GM23338 (cell line): ENCODE measurements at regions not wholly inside any gene's neighbourhood (a gene's known extent, or its start where the extent isn't known, plus 50 kb on each side); places are given as distances from the start of the nearest gene placed in this dataset.

Source experiments
- ATAC-seq: fragments of 200-7000 bp; cut with Tn5 transposase; 3 replicates; pipeline ENCODE4 v1.9.1; 2020
- DNase-seq: peaks from one replicate; pipeline ENCODE4 v3.0.0-alpha.2; 2015; ENCODE audit warnings: low spot score
- H2AFZ ChIP-seq: fragments of 200-600 bp; sonication (generic); 2 replicates; pipeline ENCODE4 v1.8.0; 2016; ENCODE audit warnings: antibody characterized with exemption, mild to moderate bottlenecking, moderate library complexity
- H3F3A ChIP-seq: fragments of 200-600 bp; sonication (generic); replicated peaks from 2 replicates; pipeline ENCODE4 v1.8.0; 2017; ENCODE audit warnings: antibody characterized with exemption, mixed run types, low read depth
- H3K27ac ChIP-seq: fragments of 200-600 bp; sonication (generic); 2 replicates; pipeline ENCODE4 v1.6.1; 2016; ENCODE audit warnings: low read depth
- H3K27me3 ChIP-seq: fragments of 200-600 bp; sonication (generic); 2 replicates; pipeline ENCODE4 v1.8.0; 2016; ENCODE audit warnings: mild to moderate bottlenecking, mixed run types, moderate library complexity; ENCODE audit not compliant: insufficient read depth
- H3K36me3 ChIP-seq: fragments of 200-600 bp; sonication (generic); 2 replicates; pipeline ENCODE4 v1.8.0; 2016; ENCODE audit warnings: mild to moderate bottlenecking; ENCODE audit not compliant: insufficient read depth
- H3K4me1 ChIP-seq: fragments of 200-600 bp; sonication (generic); 2 replicates; pipeline ENCODE4 v1.8.0; 2016; ENCODE audit warnings: mild to moderate bottlenecking, moderate library complexity; ENCODE audit not compliant: insufficient read depth
- H3K4me2 ChIP-seq: fragments of 200-600 bp; sonication (generic); 2 replicates; pipeline ENCODE4 v1.7.1; 2017; ENCODE audit warnings: mixed run types
- H3K4me3 ChIP-seq: fragments of 200-600 bp; sonication (generic); 2 replicates; pipeline ENCODE4 v1.6.1; 2016; ENCODE audit warnings: mixed run types
- H3K79me2 ChIP-seq: fragments of 200-600 bp; sonication (generic); replicated peaks from 2 replicates; pipeline ENCODE4 v1.8.0; 2017; ENCODE audit warnings: mild to moderate bottlenecking; ENCODE audit not compliant: insufficient read depth
- H3K9me2 ChIP-seq: fragments of 200-600 bp; sonication (generic); 2 replicates; pipeline ENCODE4 v1.8.0; 2017; ENCODE audit not compliant: insufficient read depth
- H4K20me1 ChIP-seq: fragments of 200-600 bp; sonication (generic); replicated peaks from 2 replicates; pipeline ENCODE4 v1.8.0; 2017; ENCODE audit warnings: mild to moderate bottlenecking; ENCODE audit not compliant: insufficient read depth
- H3K27ac Mint-ChIP-seq: 2 replicates; pipeline ENCODE4 v1.8.0; 2020; ENCODE audit warnings: inconsistent platforms, mild to moderate bottlenecking, moderate library complexity, mixed read lengths
- H3K27me3 Mint-ChIP-seq: 3 replicates; pipeline ENCODE4 v1.8.0; 2022; ENCODE audit warnings: low read depth, mild to moderate bottlenecking, moderate library complexity, mixed read lengths, inconsistent platforms; ENCODE audit not compliant: insufficient read depth, poor library complexity
- H3K36me3 Mint-ChIP-seq: 3 replicates; pipeline ENCODE4 v1.8.0; 2021; ENCODE audit warnings: low read depth, mild to moderate bottlenecking, inconsistent platforms, moderate library complexity, mixed read lengths
- H3K4me1 Mint-ChIP-seq: 3 replicates; pipeline ENCODE4 v1.8.0; 2020; ENCODE audit warnings: mild to moderate bottlenecking, inconsistent platforms, mixed read lengths
- H3K4me3 Mint-ChIP-seq: 3 replicates; pipeline ENCODE4 v1.8.0; 2021; ENCODE audit warnings: moderate library complexity, mild to moderate bottlenecking, inconsistent platforms, mixed read lengths
- H3K9me3 Mint-ChIP-seq: 3 replicates; pipeline ENCODE4 v1.8.0; 2020; ENCODE audit warnings: moderate library complexity, mild to moderate bottlenecking, inconsistent platforms, mixed read lengths
- JUNB ChIP-seq: IDR thresholded peaks from one replicate; pipeline ENCODE4 v1.6.1; 2016; ENCODE audit warnings: antibody characterized with exemption; ENCODE audit not compliant: unreplicated experiment
- NANOG ChIP-seq: IDR thresholded peaks from 2 replicates; pipeline ENCODE4 v1.6.1; 2016; ENCODE audit warnings: antibody characterized with exemption, borderline replicate concordance
- POLR2AphosphoS5 ChIP-seq: IDR thresholded peaks from 2 replicates; pipeline ENCODE4 v1.6.1; 2016; ENCODE audit warnings: antibody characterized with exemption, low read depth
- STAT1 ChIP-seq: IDR thresholded peaks from one replicate; pipeline ENCODE4 v1.6.1; 2016; ENCODE audit warnings: antibody characterized with exemption; ENCODE audit not compliant: unreplicated experiment
- ZNF114 ChIP-seq: fragments of 250-450 bp; sonication (Bioruptor Pico); IDR thresholded peaks from 2 replicates; pipeline ENCODE4 v1.5.0; 2020; ENCODE audit warnings: mild to moderate bottlenecking, moderate library complexity
- ZNF331 ChIP-seq: fragments of 250-450 bp; sonication (Bioruptor Pico); IDR thresholded peaks from 2 replicates; pipeline ENCODE4 v1.5.0; 2020; ENCODE audit warnings: low read depth, mild to moderate bottlenecking, moderate library complexity
- TF ChIP-seq, protein P1 (sequence below): fragments of 250-450 bp; sonication (Bioruptor Pico); IDR thresholded peaks from 2 replicates; pipeline ENCODE4 v1.5.0; 2020; ENCODE audit warnings: mild to moderate bottlenecking, moderate library complexity
- TF ChIP-seq, protein P2 (sequence below): IDR thresholded peaks from 2 replicates; pipeline ENCODE4 v1.6.1; 2016; ENCODE audit warnings: antibody characterized with exemption

- TF ChIP-seq, protein P1, sequence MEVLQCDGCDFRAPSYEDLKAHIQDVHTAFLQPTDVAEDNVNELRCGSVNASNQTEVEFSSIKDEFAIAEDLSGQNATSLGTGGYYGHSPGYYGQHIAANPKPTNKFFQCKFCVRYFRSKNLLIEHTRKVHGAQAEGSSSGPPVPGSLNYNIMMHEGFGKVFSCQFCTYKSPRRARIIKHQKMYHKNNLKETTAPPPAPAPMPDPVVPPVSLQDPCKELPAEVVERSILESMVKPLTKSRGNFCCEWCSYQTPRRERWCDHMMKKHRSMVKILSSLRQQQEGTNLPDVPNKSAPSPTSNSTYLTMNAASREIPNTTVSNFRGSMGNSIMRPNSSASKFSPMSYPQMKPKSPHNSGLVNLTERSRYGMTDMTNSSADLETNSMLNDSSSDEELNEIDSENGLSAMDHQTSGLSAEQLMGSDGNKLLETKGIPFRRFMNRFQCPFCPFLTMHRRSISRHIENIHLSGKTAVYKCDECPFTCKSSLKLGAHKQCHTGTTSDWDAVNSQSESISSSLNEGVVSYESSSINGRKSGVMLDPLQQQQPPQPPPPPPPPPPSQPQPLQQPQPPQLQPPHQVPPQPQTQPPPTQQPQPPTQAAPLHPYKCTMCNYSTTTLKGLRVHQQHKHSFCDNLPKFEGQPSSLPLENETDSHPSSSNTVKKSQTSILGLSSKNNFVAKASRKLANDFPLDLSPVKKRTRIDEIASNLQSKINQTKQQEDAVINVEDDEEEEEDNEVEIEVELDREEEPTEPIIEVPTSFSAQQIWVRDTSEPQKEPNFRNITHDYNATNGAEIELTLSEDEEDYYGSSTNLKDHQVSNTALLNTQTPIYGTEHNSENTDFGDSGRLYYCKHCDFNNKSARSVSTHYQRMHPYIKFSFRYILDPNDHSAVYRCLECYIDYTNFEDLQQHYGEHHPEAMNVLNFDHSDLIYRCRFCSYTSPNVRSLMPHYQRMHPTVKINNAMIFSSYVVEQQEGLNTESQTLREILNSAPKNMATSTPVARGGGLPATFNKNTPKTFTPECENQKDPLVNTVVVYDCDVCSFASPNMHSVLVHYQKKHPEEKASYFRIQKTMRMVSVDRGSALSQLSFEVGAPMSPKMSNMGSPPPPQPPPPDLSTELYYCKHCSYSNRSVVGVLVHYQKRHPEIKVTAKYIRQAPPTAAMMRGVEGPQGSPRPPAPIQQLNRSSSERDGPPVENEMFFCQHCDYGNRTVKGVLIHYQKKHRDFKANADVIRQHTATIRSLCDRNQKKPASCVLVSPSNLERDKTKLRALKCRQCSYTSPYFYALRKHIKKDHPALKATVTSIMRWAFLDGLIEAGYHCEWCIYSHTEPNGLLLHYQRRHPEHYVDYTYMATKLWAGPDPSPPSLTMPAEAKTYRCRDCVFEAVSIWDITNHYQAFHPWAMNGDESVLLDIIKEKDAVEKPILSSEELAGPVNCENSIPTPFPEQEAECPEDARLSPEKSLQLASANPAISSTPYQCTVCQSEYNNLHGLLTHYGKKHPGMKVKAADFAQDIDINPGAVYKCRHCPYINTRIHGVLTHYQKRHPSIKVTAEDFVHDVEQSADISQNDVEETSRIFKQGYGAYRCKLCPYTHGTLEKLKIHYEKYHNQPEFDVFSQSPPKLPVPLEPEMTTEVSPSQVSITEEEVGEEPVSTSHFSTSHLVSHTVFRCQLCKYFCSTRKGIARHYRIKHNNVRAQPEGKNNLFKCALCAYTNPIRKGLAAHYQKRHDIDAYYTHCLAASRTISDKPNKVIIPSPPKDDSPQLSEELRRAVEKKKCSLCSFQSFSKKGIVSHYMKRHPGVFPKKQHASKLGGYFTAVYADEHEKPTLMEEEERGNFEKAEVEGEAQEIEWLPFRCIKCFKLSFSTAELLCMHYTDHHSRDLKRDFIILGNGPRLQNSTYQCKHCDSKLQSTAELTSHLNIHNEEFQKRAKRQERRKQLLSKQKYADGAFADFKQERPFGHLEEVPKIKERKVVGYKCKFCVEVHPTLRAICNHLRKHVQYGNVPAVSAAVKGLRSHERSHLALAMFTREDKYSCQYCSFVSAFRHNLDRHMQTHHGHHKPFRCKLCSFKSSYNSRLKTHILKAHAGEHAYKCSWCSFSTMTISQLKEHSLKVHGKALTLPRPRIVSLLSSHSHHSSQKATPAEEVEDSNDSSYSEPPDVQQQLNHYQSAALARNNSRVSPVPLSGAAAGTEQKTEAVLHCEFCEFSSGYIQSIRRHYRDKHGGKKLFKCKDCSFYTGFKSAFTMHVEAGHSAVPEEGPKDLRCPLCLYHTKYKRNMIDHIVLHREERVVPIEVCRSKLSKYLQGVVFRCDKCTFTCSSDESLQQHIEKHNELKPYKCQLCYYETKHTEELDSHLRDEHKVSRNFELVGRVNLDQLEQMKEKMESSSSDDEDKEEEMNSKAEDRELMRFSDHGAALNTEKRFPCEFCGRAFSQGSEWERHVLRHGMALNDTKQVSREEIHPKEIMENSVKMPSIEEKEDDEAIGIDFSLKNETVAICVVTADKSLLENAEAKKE: no peak
- TF ChIP-seq STAT1: no peak
- no peak for TF ChIP-seq NANOG
- TF ChIP-seq ZNF114 (CRISPR knock-in tag): no peak
- TF ChIP-seq ZNF331 (CRISPR knock-in tag): no peak
- TF ChIP-seq JUNB: no peak
Measured at GRCh38 chr9:7591501-7591900, 208.1 kb downstream of the DMAC1 start (continued).

DNA sequence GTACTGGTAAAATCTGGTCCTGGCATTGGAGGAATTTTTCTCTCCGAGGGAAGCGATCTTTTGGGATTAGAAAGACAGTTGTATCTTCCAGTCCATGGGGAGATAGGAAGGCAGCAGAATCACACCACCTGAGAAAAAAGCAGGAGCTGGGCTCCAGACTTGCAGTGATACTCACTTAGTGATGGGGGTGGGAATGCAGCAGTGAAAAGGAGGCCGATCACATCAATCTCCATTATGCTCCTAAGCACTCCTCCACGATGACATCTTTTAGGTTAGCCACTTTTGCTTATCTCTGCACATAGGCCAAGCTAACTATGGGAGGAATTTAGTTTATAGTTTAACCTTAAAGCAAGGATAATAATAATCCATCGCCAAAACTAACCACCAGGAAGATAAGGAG lies 219.0 kb downstream of the DMAC1 start:
- H3K36me3 ChIP-seq: no peaks in the 10 kb centered on the region
- H3F3A ChIP-seq: no peaks in the 10 kb centered on the region
- no peak overlapping the region for H3K4me3 Mint-ChIP-seq
- no peaks in the 10 kb centered on the region for H3K9me3 Mint-ChIP-seq
- H3K4me2 ChIP-seq: no peak overlapping the region
- DNase-seq (no peak), ATAC-seq (no peak)
- H3K4me3 ChIP-seq: no peak overlapping the region
- peaks cover 9% of the 10 kb centered on the region; the same call in 2 of the 3 replicates for H3K4me1 Mint-ChIP-seq
- H3K27ac Mint-ChIP-seq: no peak overlapping the region
- no peak overlapping the region for H2AFZ ChIP-seq
- no peaks in the 10 kb centered on the region for H3K27me3 ChIP-seq
- no peaks in the 10 kb centered on the region for H3K79me2 ChIP-seq
- H3K9me2 ChIP-seq: no peaks in the 10 kb centered on the region
- H3K27ac ChIP-seq: no peak overlapping the region
- H3K4me1 ChIP-seq: no peaks in the 10 kb centered on the region
- no peaks in the 10 kb centered on the region for H4K20me1 ChIP-seq
- H3K36me3 Mint-ChIP-seq: no peaks in the 10 kb centered on the region
- peaks cover 2% of the 10 kb centered on the region for H3K27me3 Mint-ChIP-seq
- TF ChIP-seq JUNB (no peak), ZNF331 (CRISPR knock-in tag) (no peak), POLR2AphosphoS5 (no peak), STAT1 (no peak)
- TF ChIP-seq, protein P2, sequence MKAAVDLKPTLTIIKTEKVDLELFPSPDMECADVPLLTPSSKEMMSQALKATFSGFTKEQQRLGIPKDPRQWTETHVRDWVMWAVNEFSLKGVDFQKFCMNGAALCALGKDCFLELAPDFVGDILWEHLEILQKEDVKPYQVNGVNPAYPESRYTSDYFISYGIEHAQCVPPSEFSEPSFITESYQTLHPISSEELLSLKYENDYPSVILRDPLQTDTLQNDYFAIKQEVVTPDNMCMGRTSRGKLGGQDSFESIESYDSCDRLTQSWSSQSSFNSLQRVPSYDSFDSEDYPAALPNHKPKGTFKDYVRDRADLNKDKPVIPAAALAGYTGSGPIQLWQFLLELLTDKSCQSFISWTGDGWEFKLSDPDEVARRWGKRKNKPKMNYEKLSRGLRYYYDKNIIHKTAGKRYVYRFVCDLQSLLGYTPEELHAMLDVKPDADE: no peak
- TF ChIP-seq, protein P1: no peak
